Activated gamma-delta T cell treated with anti-CD3 and anti-CD28 coated beads, Interleukin-2, amount 50 U/mL, for 16 hours (primary cell): ENCODE measurements at regions not wholly inside any gene's neighbourhood (a gene's known extent, or its start where the extent isn't known, plus 50 kb on each side); places are given as distances from the start of the nearest gene placed in this dataset.
"Not testable (repeated sequence)": the region's sequence is repeated elsewhere in the genome, so short reads cannot be mapped to it uniquely, and the experiment has no call there.

Experiments
- DNase-seq: peaks from one replicate; pipeline ENCODE4 v3.0.0-alpha.2; 2020; ENCODE audit warnings: low read depth

DNA sequence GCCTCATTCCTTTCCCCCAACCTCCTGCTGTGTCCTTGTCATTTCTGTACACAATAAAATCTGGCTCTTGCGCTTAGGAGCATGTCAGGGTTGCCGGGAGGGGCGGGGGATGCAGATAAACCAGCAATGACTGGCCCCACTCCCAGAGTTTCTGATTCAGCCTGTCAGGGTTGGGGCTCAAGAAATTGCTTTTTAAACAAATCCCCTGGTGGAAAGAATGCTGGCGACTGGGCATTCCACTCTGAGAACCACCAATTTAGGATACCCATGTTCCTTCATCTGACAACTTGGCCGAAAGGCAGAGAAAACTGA, 376.4 kb downstream of the TCERG1L start:
- no peak for DNase-seq

DNA sequence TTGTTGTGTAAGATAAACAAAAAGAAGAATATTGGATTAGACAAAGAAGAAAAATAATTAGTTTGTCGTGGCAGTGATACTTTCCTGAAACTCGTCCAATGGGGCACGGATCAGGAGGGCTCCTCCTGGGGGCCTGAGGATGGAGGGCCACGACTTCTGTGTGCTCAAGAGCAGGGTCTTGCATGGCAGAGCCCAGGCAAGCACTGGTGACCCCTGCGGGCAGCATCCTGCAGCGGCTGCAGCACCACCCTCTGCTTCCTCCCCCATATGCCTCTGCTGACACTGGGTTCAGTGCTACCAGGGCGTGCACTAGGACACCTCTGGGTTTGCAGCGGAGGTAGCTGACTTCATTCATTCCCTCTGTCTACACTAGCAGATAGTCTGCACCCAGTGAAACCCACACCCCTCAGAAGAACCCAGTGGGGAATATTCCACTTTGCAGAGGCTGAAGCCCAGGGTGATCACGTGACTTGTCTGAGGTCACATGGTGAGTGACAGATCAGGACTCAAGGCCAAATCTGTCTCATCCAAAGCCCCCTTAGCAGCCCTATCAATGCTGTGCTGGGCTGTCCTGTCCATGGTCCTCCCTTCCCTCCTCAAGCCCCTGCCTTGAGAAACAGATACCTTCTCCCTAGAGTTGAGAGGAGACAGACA, 375.5 kb downstream of the TCERG1L start:
- no peak for DNase-seq

DNA sequence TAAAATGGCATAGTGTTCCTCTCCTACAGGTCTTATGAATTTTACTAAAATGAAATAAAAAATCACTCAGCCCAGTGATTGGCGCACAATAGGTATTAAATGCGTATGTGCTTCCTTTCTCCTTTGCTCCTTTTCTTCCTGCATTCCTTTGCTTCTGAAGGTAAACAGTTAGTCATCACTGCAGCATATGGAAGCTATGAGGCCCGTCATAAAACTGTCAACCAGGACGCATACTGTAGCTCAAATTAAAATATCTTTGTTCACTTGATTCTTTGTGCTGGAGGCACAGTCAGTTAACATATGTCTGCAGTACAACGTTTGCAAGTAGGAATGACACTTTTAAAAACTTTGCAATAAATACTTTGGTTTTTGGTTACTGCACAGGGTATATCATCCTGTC, 374.7 kb downstream of the TCERG1L start:
- no peak for DNase-seq

DNA sequence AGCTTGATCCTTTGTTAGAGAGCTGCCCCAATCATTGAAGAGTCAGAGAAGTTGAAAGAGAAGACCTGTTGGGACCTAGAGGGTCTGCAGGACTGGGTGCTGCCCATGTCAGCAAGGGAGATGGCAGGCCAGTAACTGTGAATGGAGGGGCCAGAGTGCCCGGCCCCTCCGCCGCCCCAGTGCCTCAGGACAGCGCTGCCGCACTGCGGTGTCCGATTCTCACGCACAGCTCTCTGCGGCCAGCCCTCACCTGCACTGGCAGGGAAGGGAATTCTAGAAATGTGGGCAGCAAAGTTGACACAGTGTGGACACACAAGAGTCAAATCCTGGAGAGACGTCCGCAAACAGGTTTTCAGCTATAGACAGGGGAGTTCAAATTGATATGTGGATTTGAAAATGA, 373.5 kb downstream of the TCERG1L start:
- DNase-seq = no peak

DNA sequence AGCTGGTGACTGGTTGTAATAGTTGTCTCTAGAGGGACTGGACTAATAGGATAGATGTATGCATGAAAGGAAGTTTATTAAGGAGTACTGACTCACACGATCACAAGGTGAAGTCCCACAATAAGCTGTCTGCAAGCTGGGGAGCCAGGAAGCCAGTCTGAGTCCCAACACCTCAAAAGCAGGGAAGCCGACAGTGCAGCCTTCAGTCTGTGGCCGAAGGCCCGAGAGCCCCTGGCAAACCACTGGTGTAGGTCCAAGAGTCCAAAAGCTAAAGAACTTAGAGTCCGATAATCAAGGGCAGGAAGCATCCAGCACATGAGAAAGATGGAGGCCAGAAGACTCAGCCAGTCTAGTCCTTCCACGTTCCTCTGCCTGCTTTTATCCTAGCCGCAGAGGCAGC, 372.6 kb downstream of the TCERG1L start:
- not testable (repeated sequence) for DNase-seq

DNA sequence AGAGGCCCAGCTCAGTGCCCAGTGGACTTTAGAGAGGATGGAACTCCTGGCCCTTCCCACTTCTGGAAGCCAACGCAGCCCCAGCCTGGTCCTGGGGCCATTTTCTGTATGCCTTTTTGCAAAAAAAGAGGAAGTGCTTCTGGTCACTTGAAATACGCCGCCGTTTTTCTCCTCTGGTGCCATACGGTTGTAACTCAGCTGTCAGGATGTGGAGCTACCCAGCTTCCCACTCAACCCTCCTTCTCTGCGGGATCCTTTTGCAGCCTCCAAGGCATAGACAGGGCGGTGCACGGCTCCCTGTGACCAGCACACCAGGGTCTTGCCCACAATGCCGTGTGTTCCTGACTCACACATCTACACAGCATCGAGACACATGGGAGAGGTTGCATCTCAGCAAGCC, 369.6 kb downstream of the TCERG1L start:
- no peak for DNase-seq

DNA sequence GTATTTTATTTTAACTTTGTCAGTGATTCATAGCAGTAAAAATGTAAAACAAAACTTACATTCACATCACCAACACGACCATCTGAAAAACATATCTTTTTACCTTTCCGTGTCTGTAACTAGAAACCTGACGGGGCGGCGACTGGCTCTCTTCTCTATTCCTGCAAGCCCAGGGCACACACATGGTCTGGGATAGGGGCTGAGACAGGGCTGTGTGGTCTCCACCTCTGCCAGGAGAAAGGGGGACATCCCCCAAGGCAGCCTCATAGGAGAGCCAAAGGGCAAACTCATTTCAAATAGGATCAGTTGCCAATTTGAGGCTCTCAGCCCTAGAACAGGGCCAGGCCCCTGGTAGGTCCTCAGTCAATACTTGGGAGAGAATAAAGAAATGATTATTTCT, 359.4 kb downstream of the TCERG1L start:
- DNase-seq = no peak

DNA sequence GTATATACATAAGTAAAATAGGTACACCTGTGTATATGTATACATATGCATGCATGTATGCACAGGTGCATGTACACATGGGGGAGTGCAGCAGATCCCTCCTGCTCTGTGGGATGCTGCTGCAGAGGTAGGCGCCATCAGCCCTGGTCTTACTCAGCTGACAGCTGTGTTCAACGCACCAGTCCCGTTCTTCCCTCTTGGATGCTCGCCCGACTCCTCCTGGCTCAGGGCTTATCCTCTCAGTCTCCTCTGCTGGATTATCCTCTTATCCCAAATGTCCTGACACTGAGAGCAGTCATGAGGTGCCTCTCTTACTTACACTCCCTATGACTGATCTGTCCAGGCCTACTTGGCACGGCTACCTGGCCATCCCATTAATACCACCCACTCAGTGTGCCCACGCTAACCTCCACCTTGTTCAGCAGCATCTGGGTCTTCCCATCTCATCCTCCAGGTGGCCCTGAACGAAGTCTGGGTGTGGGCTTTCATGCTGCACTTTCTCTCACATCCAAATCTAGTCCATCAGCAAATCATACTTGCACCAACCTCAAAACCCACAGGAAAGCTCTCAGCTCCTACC, 357.1 kb downstream of the TCERG1L start:
- no peak for DNase-seq

DNA sequence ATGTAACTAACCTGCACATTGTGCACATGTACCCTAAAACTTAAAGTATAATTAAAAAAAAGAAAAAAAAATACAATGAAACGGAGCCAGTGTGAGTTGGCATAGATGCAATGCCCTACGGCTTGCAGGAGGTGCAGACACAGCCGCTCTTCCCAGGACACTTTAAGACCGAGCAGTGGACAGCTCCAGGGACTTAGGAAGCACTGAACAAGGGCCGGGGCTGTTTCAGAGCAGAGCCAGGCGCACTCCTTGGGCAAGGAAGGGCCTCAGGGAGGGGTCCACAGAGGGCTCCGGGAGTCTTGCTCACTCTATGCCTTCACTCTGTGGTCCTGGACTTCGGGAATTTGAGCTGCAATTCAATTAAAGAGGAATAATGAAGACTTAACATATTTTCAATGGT, 355.3 kb downstream of the TCERG1L start:
- no peak for DNase-seq

DNA sequence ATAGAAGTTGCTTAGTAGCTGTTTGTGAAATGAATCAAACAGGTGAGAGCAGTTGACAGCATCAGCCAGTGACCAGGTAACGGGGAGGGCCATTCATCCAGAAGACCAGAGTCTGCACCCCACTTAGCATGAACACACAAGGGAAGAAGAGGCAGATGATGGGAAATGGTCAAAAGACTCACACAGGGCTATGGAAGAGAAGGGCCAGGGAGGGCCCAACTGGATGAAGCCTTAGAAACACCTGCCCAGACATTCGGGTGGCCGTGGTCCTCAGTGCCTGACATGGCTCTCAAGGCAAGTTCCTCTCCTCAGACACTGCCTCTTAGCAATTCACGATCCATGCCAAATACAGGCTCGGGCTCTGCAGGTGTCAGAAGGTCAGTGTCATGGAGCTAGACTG, 354.1 kb downstream of the TCERG1L start:
- no peak for DNase-seq

DNA sequence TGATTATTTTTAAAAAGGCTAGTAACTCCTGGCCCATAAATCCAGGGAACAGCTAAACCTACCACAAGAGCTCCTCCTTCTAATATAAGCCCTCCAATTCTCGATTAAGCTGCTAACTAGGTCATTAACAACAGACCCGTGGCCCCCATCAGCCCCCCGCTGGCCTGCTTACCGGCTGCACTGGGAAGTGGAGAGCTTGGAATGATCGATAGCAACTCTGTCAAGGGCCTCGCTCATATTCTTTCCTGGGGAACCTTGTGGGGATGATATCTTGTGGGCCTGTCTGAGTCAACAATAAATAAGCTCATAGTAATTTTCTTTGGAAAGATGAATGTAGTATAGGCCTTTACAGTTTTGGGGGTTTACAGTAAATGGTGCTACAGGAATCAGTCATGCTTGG, 353.5 kb downstream of the TCERG1L start:
- DNase-seq = no peak

DNA sequence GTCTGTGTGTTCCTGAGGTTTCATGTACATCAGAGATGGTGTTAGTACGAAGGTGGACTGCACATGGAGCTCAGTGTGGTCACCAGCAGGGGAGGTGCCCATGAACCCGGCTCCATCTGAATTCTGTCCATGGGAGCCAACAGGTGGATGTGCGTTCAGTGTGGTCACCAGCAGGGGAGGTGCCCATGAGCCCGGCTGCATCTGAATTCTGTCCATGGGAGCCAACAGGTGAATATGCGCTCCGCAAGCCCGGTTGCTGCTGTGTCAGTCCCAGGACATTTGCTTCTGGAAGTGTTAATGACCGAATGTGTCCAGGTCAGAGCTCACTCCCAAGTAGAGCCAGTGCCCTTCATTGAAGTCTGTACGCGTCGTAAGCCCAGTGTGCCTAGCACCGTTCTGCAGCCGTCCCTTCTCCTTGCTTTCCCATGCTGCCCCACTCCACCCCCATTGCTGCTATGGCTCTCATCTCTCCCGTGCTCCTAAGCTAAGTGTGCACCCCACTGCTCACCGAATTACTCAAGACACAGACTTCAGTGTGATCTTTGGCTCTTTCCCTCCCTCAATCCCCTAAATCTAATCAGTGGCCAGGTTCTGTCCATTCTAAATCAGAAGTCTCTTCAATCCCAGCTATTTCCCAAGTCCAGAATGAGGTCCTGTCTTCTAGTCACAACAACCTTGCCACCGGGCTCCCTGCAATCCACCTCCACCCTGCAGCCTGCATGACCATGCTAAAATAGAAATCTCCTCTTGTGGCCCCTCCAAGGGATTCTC, 352.4 kb downstream of the TCERG1L start:
- DNase-seq = no peak

DNA sequence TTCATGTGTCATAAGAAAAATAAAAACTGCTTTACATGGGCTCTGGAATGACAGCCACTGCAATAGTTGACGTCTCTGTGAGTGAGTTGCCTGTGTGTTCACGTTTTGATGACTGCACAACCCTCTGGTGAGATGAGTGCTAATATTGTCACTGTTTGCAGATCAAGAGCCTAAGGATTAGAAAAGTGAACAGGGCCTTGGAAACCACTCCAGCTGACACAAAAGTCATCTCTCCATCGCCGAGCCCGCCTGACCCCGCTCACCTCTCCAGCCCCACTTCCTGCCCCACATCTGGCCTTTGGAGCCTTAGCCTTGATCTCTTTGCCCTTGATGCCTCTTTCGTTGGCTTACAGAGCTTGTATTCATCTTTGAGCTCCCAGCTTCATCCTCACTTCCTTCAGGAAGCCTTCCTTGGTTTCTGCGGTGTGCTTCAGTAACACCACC, 351.7 kb downstream of the TCERG1L start:
- DNase-seq = no peak

DNA sequence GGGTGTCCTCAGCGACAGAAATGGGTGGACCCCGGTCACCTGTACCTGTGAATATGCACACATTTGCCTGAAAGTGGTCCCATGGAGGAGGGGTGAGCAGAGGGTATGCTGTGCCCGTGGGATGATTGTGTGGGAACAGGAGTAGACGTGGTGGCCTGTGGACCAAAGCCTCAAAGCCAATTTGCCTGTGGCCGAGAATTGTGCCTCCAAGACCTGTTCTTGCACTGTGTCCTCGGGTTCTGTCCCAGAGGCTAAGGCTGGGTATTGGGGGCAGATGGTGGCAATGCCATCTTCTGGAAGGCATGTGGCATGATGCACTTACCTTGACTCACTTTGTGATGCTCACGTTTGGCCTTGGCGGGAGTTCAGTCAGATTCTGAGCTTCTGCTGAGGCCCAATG, 351.0 kb downstream of the TCERG1L start:
- DNase-seq = no peak

DNA sequence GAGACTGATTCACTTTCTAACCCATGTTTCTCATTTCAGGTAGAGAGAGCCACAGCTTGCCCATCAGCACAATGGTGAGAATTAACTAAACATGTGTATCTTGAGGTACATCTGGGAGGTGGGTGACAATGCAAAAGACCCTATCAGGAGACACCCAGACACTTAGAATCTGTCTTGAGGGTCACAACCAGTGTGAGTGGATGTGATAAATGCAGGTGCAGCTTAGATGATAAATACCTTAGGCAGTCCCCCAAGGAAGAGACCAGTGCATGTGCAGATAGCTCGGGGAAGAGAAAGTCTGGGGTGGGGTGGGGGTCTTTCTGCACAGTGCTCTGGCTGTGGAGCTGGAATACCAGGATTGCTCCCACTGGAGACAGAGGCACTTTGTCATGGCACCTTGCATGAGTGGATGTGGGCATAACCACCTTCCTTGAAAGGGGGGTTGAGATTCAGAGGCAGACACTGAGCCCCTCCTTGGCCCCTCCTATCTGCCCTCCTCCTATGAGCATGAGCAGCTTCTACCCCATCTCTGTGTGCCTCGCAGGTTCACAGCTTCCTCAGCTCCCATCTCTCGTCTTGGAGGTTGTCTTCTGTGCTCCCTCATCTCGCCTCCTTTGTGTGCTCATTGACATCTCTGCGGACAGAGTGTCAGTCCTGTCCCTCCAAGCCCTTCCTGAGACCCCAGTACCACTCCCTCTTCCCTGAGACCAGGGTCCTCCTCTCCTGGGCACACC, 349.8 kb downstream of the TCERG1L start:
- DNase-seq = no peak

DNA sequence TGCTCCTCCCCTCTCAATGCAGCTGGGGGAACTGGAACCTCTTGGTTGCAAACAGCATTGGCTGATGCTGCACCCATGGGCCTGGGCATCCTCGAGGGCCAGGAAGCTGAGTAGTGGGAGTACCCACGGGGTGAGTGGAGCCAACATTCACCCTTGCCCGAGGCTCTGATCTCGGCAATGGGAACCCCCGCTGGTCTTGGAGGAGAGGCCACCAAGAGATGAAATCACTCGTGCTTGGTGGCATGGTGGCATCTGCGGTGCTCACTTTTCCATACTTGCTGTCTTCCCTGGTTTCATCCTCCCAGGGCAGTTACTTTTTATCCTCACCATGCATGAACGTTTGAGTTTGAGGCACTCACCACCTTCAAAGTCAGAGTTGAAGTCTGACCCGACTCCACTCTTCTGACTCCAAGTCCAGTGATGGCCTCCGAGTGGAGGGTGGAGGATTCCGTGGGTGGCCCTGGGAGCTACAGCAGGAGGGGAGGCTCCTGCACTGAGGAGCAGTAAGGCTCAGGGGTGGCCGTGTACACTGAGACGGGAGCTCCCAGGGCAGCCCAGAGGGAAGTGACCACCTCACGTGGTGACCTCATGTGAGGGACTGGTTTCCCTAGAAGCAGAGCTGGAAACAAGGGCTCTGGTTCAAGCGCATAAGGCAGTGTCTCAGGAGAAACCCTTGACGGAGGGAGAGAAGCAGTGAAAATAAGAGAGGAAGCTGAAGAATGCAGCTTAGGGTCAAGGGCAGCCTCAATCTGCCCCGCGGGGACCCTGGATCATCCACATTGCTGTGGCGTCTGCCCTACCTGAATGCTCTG, 349.1 kb downstream of the TCERG1L start:
- DNase-seq = no peak

DNA sequence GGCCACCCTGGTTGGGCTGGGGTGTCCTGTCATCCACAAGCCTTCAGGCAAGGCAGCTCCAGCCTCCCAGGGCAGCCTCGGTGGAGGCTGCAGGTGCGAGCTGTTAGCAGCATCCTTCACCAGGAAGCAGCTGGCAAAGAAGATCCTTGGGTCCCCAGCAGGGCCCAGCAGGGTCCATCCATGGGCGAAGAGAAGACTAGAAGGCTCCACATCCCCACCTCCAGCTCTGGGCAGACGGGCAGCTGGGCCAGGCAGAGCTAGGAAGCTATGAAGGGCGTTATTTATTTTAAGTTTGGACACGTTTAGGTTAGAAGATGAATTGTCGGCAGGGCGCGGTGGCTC, 348.5 kb downstream of the TCERG1L start:
- no peak for DNase-seq

DNA sequence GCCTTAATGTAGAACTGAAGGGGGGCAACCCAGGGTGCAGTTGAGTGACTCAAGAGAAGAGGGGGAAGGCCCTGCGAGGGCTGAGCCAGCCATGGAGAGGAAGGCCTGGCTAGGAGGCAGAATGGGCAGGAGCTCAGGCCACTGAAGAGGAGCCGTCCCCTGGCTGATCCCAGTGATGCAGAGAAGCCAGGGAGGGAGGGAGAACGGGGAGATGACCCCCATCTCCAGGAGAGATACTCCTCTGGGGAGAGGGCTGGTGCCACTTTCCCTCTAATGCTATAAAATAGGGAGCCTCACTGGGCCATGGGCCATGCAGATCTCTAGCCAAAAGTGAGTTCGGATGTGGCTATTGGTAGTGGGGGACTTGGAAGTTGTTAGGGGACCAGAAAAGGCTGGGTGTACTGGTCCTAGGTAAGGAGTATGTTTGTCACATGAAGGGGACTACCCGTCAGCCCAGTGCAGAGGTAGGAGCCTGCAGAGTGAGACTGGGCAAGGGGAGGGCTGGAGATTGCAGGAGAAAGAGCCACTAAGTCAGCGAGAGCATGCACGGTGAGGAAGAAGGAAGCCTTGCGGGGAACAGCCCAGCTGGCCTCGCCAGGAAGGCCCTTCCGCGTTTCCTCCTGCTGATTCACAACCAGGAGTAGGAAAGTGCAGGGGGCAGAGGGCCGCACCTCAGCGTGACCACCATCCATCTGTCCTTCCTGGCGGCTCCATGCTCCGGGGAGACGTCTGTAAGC, 347.6 kb downstream of the TCERG1L start:
- DNase-seq = no peak

DNA sequence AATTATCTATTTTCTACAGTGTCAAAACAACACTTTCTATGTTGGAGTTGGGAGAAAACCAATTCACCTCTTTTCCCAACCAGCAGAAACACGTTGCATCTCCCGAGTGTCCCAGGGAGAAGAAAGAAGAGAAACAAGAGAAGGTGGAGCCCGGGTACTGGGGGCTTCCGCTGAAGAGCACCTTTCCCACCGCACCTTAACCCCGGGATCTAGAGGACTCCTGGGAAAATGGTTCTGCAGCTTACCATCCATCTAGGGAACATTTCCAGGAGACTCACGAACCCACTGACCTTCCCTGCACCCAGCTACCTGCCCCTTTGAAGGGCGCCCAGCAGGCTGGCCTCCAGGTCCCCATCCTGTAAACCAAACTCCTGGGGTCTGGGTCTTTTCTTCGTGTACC, 346.8 kb downstream of the TCERG1L start:
- DNase-seq = no peak

DNA sequence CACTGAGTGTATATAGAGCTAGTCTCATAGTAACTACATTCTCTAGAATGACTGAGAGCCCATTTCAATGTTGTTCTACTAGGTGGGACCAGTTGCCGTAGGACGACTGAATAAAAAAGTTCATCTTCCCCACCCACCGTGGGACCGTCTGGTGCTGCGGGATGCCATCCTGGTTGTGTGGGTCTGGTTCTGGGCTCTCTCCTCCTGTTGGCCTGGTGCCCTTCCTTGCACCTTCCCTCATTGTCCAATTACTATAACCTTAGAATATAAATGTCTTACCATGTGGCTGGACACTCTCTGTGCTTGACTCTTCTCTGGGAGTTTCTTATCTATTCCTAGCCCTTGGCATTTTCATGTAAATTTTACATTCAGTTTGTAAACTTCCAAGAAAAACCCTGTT, 344.4 kb downstream of the TCERG1L start:
- DNase-seq = no peak

DNA sequence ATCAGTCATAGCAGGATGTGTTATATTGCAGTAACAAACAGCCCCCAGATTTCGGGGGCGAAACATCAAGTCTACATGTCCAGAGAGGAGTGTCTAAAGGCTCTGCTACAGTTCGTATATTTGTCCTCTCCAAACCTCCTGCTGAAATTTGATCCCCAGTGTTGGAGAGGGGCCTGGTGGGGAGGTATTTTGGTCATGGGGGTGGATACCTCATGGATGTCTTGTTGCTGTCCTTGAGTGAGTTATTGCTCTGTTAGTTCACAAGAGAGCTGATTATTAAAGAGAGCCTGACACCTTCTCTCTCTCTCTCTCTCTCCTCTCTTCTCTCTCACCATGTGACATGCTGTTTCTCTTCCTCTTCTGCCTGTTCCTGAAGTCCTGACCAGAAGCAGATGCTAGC, 343.7 kb downstream of the TCERG1L start:
- no peak for DNase-seq

DNA sequence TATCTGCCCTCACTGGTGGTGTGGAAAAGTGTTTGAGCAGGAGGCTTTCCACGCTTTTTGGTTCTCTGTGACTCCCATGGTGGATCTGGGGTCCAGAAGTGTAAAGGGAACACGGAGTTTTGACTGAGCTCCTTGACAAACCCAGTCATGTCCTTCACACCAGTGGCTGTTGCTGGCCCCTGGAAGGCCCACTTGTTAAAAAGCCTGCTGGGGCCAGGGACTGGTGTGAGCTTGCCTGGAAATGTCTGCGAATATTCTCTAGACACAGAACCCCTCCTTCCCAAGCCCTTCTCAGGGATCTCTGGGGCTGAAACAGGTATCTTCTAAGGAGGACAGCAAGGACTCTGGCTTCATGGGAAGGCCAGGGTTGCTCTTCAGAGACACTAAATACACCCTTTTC, 343.0 kb downstream of the TCERG1L start:
- DNase-seq = no peak
